C4-2B (cell line): ENCODE measurements at regions not wholly inside any gene's neighbourhood (a gene's known extent, or its start where the extent isn't known, plus 50 kb on each side); places are given as distances from the start of the nearest gene placed in this dataset.

Experiments
- CTCF ChIP-seq: fragments of 450-650 bp; conservative IDR thresholded peaks from 2 replicates; pipeline ENCODE4 v1.5.1; 2017; ENCODE audit warnings: mild to moderate bottlenecking
- ZFX ChIP-seq: fragments of 450-650 bp; IDR thresholded peaks from 2 replicates; pipeline ENCODE4 v1.6.1; 2017

GRCh38 chr14:44653641-44654040 lies 146.6 kb upstream of the FSCB start:
- TF ChIP-seq CTCF (no peak), ZFX (no peak)
